ENCODE measurements at regions not wholly inside any gene's neighbourhood (a gene's known extent, or its start where the extent isn't known, plus 50 kb on each side); places are given as distances from the start of the nearest gene placed in this dataset.

- TF ChIP-seq CTCF (IDR thresholded peaks at IDR 0.05) (no peak), POLR2A (IDR thresholded peaks at IDR 0.05) (no peak)
Observed at GRCh38 chr11:115100706-115101105, 403.5 kb downstream of the CADM1 start.
